WTC11 (cell line): ENCODE measurements at regions not wholly inside any gene's neighbourhood (a gene's known extent, or its start where the extent isn't known, plus 50 kb on each side); places are given as distances from the start of the nearest gene placed in this dataset.

ENCODE experiments used
- ATAC-seq: fragments of 200-7000 bp; cut with Tn5 transposase; 2 replicates; pipeline ENCODE4 v1.10.0; 2021; ENCODE audit warnings: mild to moderate bottlenecking, moderate library complexity
- CTCF ChIA-PET: fragments of 300-600 bp; sonication (Branson Sonifier 250); formaldehyde crosslinking; loops from one replicate; lab custom pipeline; 2021; ENCODE audit warnings: antibody characterized with exemption; lab: Charles Lee
- POLR2A ChIA-PET: fragments of 350-600 bp; sonication (Branson Sonifier 250); formaldehyde crosslinking; loops from one replicate; lab custom pipeline; 2021; ENCODE audit warnings: antibody characterized with exemption; lab: Charles Lee
- DNase-seq: peaks from one replicate; pipeline ENCODE4 v3.0.0; 2021; ENCODE audit warnings: low spot score
- H3K27ac Mint-ChIP-seq: 2 replicates; pipeline ENCODE4 v1.8.0; 2021; ENCODE audit warnings: mixed read lengths
- H3K27me3 Mint-ChIP-seq: 2 replicates; pipeline ENCODE4 v1.8.0; 2021; ENCODE audit warnings: low read depth, mild to moderate bottlenecking, moderate library complexity, mixed read lengths
- H3K36me3 Mint-ChIP-seq: 2 replicates; pipeline ENCODE4 v1.8.0; 2021; ENCODE audit warnings: mixed read lengths
- H3K4me1 Mint-ChIP-seq: 2 replicates; pipeline ENCODE4 v1.8.0; 2022; ENCODE audit warnings: mixed read lengths
- H3K4me3 Mint-ChIP-seq: 2 replicates; pipeline ENCODE4 v1.8.0; 2021; ENCODE audit warnings: mild to moderate bottlenecking, moderate library complexity, mixed read lengths
- H3K9me3 Mint-ChIP-seq: 2 replicates; pipeline ENCODE4 v1.8.0; 2021; ENCODE audit warnings: mixed read lengths
- AFF4 ChIP-seq: sonication (generic); formaldehyde crosslinking; IDR thresholded peaks from 2 replicates; pipeline ENCODE4 v1.8.1; 2023; ENCODE audit warnings: mild to moderate bottlenecking, missing genetic modification reagents, borderline replicate concordance
- AR ChIP-seq: fragments of 250-450 bp; sonication (Bioruptor Pico); IDR thresholded peaks from 2 replicates; pipeline ENCODE4 v1.9.0; 2021; ENCODE audit warnings: mild to moderate bottlenecking
- ATF1 ChIP-seq: sonication (generic); formaldehyde crosslinking; IDR thresholded peaks from 2 replicates; pipeline ENCODE4 v1.8.1; 2023; ENCODE audit warnings: mild to moderate bottlenecking, moderate library complexity, missing genetic modification reagents
- CBFB ChIP-seq: sonication (generic); formaldehyde crosslinking; IDR thresholded peaks from 2 replicates; pipeline ENCODE4 v1.8.1; 2022; ENCODE audit warnings: mild to moderate bottlenecking, low read depth, missing genetic modification reagents
- CREM ChIP-seq: sonication (generic); formaldehyde crosslinking; IDR thresholded peaks from 2 replicates; pipeline ENCODE4 v1.8.1; 2022; ENCODE audit warnings: mild to moderate bottlenecking, missing genetic modification reagents, moderate library complexity
- E2F4 ChIP-seq: sonication (generic); formaldehyde crosslinking; IDR thresholded peaks from 2 replicates; pipeline ENCODE4 v1.8.1; 2022; ENCODE audit warnings: low read depth, mild to moderate bottlenecking, moderate library complexity, missing genetic modification reagents, borderline replicate concordance
- ELF4 ChIP-seq: sonication (generic); formaldehyde crosslinking; IDR thresholded peaks from 2 replicates; pipeline ENCODE4 v1.8.1; 2022; ENCODE audit warnings: low read depth, mild to moderate bottlenecking, moderate library complexity, missing genetic modification reagents
- ETV6 ChIP-seq: sonication (generic); formaldehyde crosslinking; IDR thresholded peaks from 2 replicates; pipeline ENCODE4 v1.8.1; 2022; ENCODE audit warnings: mild to moderate bottlenecking, missing genetic modification reagents
- GABPB1 ChIP-seq: sonication (generic); formaldehyde crosslinking; IDR thresholded peaks from 2 replicates; pipeline ENCODE4 v1.8.1; 2023; ENCODE audit warnings: mild to moderate bottlenecking, missing genetic modification reagents
- HMGXB4 ChIP-seq: sonication (generic); formaldehyde crosslinking; IDR thresholded peaks from 2 replicates; pipeline ENCODE4 v1.8.1; 2023; ENCODE audit warnings: mild to moderate bottlenecking, moderate library complexity, missing genetic modification reagents
- IRF1 ChIP-seq: sonication (generic); formaldehyde crosslinking; IDR thresholded peaks from 2 replicates; pipeline ENCODE4 v1.8.0; 2023; ENCODE audit warnings: missing genetic modification reagents
- JAZF1 ChIP-seq: fragments of 250-450 bp; sonication (Bioruptor Pico); IDR thresholded peaks from 2 replicates; pipeline ENCODE4 v1.9.0; 2021; ENCODE audit warnings: moderate library complexity, mild to moderate bottlenecking, inconsistent platforms
- JUN ChIP-seq: sonication (generic); formaldehyde crosslinking; IDR thresholded peaks from 2 replicates; pipeline ENCODE4 v1.8.0; 2023; ENCODE audit warnings: mild to moderate bottlenecking, missing genetic modification reagents
- KAT7 ChIP-seq: sonication (generic); formaldehyde crosslinking; IDR thresholded peaks from 2 replicates; pipeline ENCODE4 v1.8.1; 2023; ENCODE audit warnings: missing genetic modification reagents, mild to moderate bottlenecking, borderline replicate concordance
- MAX ChIP-seq: sonication (generic); formaldehyde crosslinking; IDR thresholded peaks from 2 replicates; pipeline ENCODE4 v1.8.0; 2022; ENCODE audit warnings: mild to moderate bottlenecking, missing genetic modification reagents
- NR1H2 ChIP-seq: sonication (generic); formaldehyde crosslinking; IDR thresholded peaks from 2 replicates; pipeline ENCODE4 v1.9.0; 2021; ENCODE audit warnings: mild to moderate bottlenecking, moderate library complexity, missing genetic modification reagents
- SMAD3 ChIP-seq: sonication (generic); formaldehyde crosslinking; IDR thresholded peaks from 2 replicates; pipeline ENCODE4 v1.8.0; 2022; ENCODE audit warnings: missing genetic modification reagents, mild to moderate bottlenecking, borderline replicate concordance
- SMAD4 ChIP-seq: sonication (generic); formaldehyde crosslinking; IDR thresholded peaks from 2 replicates; pipeline ENCODE4 v1.8.0; 2022; ENCODE audit warnings: mild to moderate bottlenecking, missing genetic modification reagents
- SOX15 ChIP-seq: fragments of 250-450 bp; sonication (Bioruptor Pico); IDR thresholded peaks from 2 replicates; pipeline ENCODE4 v1.9.0; 2021; ENCODE audit warnings: mild to moderate bottlenecking
- TP53 ChIP-seq: sonication (generic); formaldehyde crosslinking; IDR thresholded peaks from 2 replicates; pipeline ENCODE4 v1.8.1; 2023; ENCODE audit warnings: mild to moderate bottlenecking, missing genetic modification reagents
- ZBTB43 ChIP-seq: sonication (generic); formaldehyde crosslinking; IDR thresholded peaks from 2 replicates; pipeline ENCODE4 v1.8.1; 2023; ENCODE audit warnings: mild to moderate bottlenecking, missing genetic modification reagents
- ZNF396 ChIP-seq: fragments of 250-450 bp; sonication (Bioruptor Pico); IDR thresholded peaks from 2 replicates; pipeline ENCODE4 v1.8.0; 2021; ENCODE audit warnings: mild to moderate bottlenecking, moderate library complexity, borderline replicate concordance
- ZNF425 ChIP-seq: fragments of 250-450 bp; sonication (Bioruptor Pico); conservative IDR thresholded peaks from 2 replicates; pipeline ENCODE4 v1.9.0; 2021; ENCODE audit warnings: mild to moderate bottlenecking
- ZNF671 ChIP-seq: fragments of 250-450 bp; sonication (Bioruptor Pico); IDR thresholded peaks from 2 replicates; pipeline ENCODE4 v1.8.0; 2021; ENCODE audit warnings: mild to moderate bottlenecking

- TF ChIP-seq SMAD3 (CRISPR knock-in tag), result no peak
- TF ChIP-seq CBFB (CRISPR knock-in tag), result no peak
- TF ChIP-seq ATF1 (CRISPR knock-in tag), result no peak
- no peak for TF ChIP-seq ZNF425
- TF ChIP-seq ZNF396, result no peak
- no peak for TF ChIP-seq ETV6 (CRISPR knock-in tag)
- no peak for TF ChIP-seq CREM (CRISPR knock-in tag)
- no peak for TF ChIP-seq AR (CRISPR knock-in tag)
- TF ChIP-seq AFF4 (CRISPR knock-in tag), result no peak
- TF ChIP-seq NR1H2 (CRISPR knock-in tag), result no peak
- TF ChIP-seq TP53 (CRISPR knock-in tag), result no peak
- no peak for TF ChIP-seq GABPB1 (CRISPR knock-in tag)
- no peak for TF ChIP-seq SMAD4
- TF ChIP-seq ELF4 (CRISPR knock-in tag), result no peak
- no peak for TF ChIP-seq KAT7 (CRISPR knock-in tag)
- TF ChIP-seq ZBTB43, result no peak
- Mint-ChIP-seq H3K4me1 (no peaks in the 10 kb centered on the region), H3K36me3 (peaks cover 4% of the 10 kb centered on the region; the same call in 1 of the 2 replicates), H3K4me3 (no peak overlapping the region), H3K27me3 (no peaks in the 10 kb centered on the region), H3K9me3 (peaks cover 41% of the 10 kb centered on the region), H3K27ac (no peak overlapping the region)
- DNase-seq, result no peak
- CTCF ChIA-PET, result no interaction called here
- POLR2A ChIA-PET, result no interaction called here
- no peak for ATAC-seq
Observed at GRCh38 chr6:66858196-66858595, 1151.2 kb upstream of the EYS start.

GRCh38 chr6:66854014-66854413 lies 1147.0 kb upstream of the EYS start:
- no peak for DNase-seq
- no peak for ATAC-seq
- ChIA-PET CTCF (no interaction called here), POLR2A (no interaction called here)
- no peaks in the 10 kb centered on the region for H3K27me3 Mint-ChIP-seq
- H3K4me1 Mint-ChIP-seq, result no peaks in the 10 kb centered on the region
- no peak overlapping the region for H3K27ac Mint-ChIP-seq
- peaks cover 36% of the 10 kb centered on the region for H3K9me3 Mint-ChIP-seq
- H3K4me3 Mint-ChIP-seq, result no peak overlapping the region
- H3K36me3 Mint-ChIP-seq, result peaks cover 4% of the 10 kb centered on the region
- TF ChIP-seq HMGXB4 (CRISPR knock-in tag) (no peak), JAZF1 (no peak), MAX (no peak), E2F4 (CRISPR knock-in tag) (no peak), JUN (CRISPR knock-in tag) (no peak), IRF1 (CRISPR knock-in tag) (no peak), SOX15 (CRISPR knock-in tag) (no peak), ZNF671 (no peak)
